Gastrocnemius medialis (tissue), 4 donors: ENCODE measurements at regions not wholly inside any gene's neighbourhood (a gene's known extent, or its start where the extent isn't known, plus 50 kb on each side); places are given as distances from the start of the nearest gene placed in this dataset.

Experiments
- ATAC-seq, 2 donors: fragments of 150-250 bp; one replicate each; pipeline ENCODE4 v1.9.1; 2016
- DNase-seq, 2 donors: peaks; one replicate each; pipeline ENCODE4 v3.0.0-alpha.2; 2019
- H3K27ac ChIP-seq, 4 donors: fragments of 200-600 bp; sonication (generic); 1 replicate in 1 of 4; 2 replicates in 3 of 4; pipeline ENCODE4 v1.5.1; 2016 to 2018; ENCODE audit warnings: mild to moderate bottlenecking in 2 of 4, moderate library complexity in 1 of 4
- H3K27me3 ChIP-seq, 3 donors: fragments of 200-600 bp; sonication (generic) in 2 of 3; 1 replicate in 1 of 3; 2 replicates in 2 of 3; pipeline versions ENCODE4 v1.5.1 to v1.6.0; 2016 to 2019; ENCODE audit warnings: mild to moderate bottlenecking in 1 of 3, moderate library complexity in 1 of 3
- H3K36me3 ChIP-seq, 2 donors: fragments of 200-600 bp; sonication (generic) in 1 of 2; one replicate each; pipeline ENCODE4 v1.5.1; 2017 to 2018
- H3K4me1 ChIP-seq, 2 donors: fragments of 200-600 bp; sonication (generic) in 1 of 2; one replicate each; pipeline ENCODE4 v1.5.1; 2016 to 2017; ENCODE audit warnings: mild to moderate bottlenecking in 2 of 2
- H3K4me3 ChIP-seq, 4 donors: fragments of 200-600 bp; sonication (generic) in 3 of 4; 1 replicate in 1 of 4; 2 replicates in 3 of 4; pipeline ENCODE4 v1.5.1; 2016 to 2019; ENCODE audit warnings: mild to moderate bottlenecking in 2 of 4
- H3K9me3 ChIP-seq, 3 donors: fragments of 200-600 bp; sonication (generic) in 2 of 3; 1 replicate in 1 of 3; 2 replicates in 2 of 3; pipeline ENCODE4 v1.5.1; 2016 to 2019
- CTCF ChIP-seq, 5 experiments: fragments of 450-650 bp in 3 of 5; fragments of 200-600 bp in 2 of 5; sonication (generic) in 2 of 5; IDR thresholded peaks in 4 of 5; conservative IDR thresholded peaks in 1 of 5; 1 replicate in 4 of 5; 2 replicates in 1 of 5; pipeline ENCODE4 v1.5.1; 2016 to 2019; ENCODE audit warnings: antibody characterized with exemption in 5 of 5, mild to moderate bottlenecking in 3 of 5, moderate library complexity in 3 of 5
- POLR2A ChIP-seq, 2 donors: fragments of 450-650 bp; IDR thresholded peaks; one replicate each; pipeline ENCODE4 v1.6.1; 2017; ENCODE audit warnings: antibody characterized with exemption in 2 of 2, mild to moderate bottlenecking in 2 of 2, moderate library complexity in 2 of 2
- in situ Hi-C, 4 donors: fragments of 200-750 bp; cut with MboI; loops; one replicate each; pipeline versions ENCODE4 v1.15.0 to v1.8.0; 2017; ENCODE audit warnings: low sequenced_read_pairs in 4 of 4
- intact Hi-C: fragments of 100-400 bp; cut with DNase I; formaldehyde crosslinking; loops from one replicate; pipeline ENCODE4 v1.15.1; 2023; ENCODE audit warnings: low total_unique reads

GRCh38 chr10:62895063-62895462, 78.9 kb upstream of the EGR2 start:
- Histone ChIP-seq H3K27ac (no peak overlapping the region), H3K9me3 (no peaks in the 10 kb centered on the region), H3K4me1 (no peaks in the 10 kb centered on the region), H3K27me3 (no peaks in the 10 kb centered on the region), H3K4me3 (no peak overlapping the region), H3K36me3 (no peaks in the 10 kb centered on the region)
- TF ChIP-seq POLR2A (IDR thresholded peaks at IDR 0.05) (no peak), CTCF (IDR thresholded peaks at IDR 0.05 in 4 of 5, conservative IDR thresholded peaks at IDR 0.05 in 1 of 5) (no peak)
- ATAC-seq (no peak), DNase-seq (no peak)
- in situ Hi-C loops (no loop called here), intact Hi-C loops (no loop called here)

GRCh38 chr10:62894156-62894555, 78.0 kb upstream of the EGR2 start:
- no peaks in the 10 kb centered on the region for H3K4me1 ChIP-seq
- no peak overlapping the region for H3K4me3 ChIP-seq
- H3K9me3 ChIP-seq = no peaks in the 10 kb centered on the region
- H3K27ac ChIP-seq = no peak overlapping the region
- H3K36me3 ChIP-seq = no peaks in the 10 kb centered on the region
- no peak for DNase-seq
- no peak for TF ChIP-seq POLR2A (IDR thresholded peaks at IDR 0.05)
- TF ChIP-seq CTCF (IDR thresholded peaks at IDR 0.05 in 4 of 5, conservative IDR thresholded peaks at IDR 0.05 in 1 of 5) = no peak
- in situ Hi-C loops = no loop called here
- intact Hi-C loops = no loop called here
- H3K27me3 ChIP-seq = no peaks in the 10 kb centered on the region
- ATAC-seq = no peak

GRCh38 chr10:62893036-62893435, 76.9 kb upstream of the EGR2 start:
- no peaks in the 10 kb centered on the region for H3K4me1 ChIP-seq
- H3K27me3 ChIP-seq = no peaks in the 10 kb centered on the region
- DNase-seq (no peak), ATAC-seq (no peak)
- H3K27ac ChIP-seq = no peak overlapping the region
- no peaks in the 10 kb centered on the region for H3K36me3 ChIP-seq
- in situ Hi-C loops = no loop called here
- intact Hi-C loops = no loop called here
- TF ChIP-seq POLR2A (IDR thresholded peaks at IDR 0.05) (no peak), CTCF (IDR thresholded peaks at IDR 0.05 in 4 of 5, conservative IDR thresholded peaks at IDR 0.05 in 1 of 5) (no peak)
- H3K4me3 ChIP-seq = no peak overlapping the region
- H3K9me3 ChIP-seq = no peaks in the 10 kb centered on the region

GRCh38 chr10:62890395-62890794, 74.2 kb upstream of the EGR2 start:
- in situ Hi-C loops = no loop called here
- no peak for TF ChIP-seq POLR2A (IDR thresholded peaks at IDR 0.05)
- TF ChIP-seq CTCF (IDR thresholded peaks at IDR 0.05 in 4 of 5, conservative IDR thresholded peaks at IDR 0.05 in 1 of 5) = no peak
- no peaks in the 10 kb centered on the region for H3K4me1 ChIP-seq
- DNase-seq = no peak
- H3K4me3 ChIP-seq = no peak overlapping the region
- no peak overlapping the region for H3K27ac ChIP-seq
- ATAC-seq = no peak
- H3K36me3 ChIP-seq = no peaks in the 10 kb centered on the region
- H3K27me3 ChIP-seq = no peaks in the 10 kb centered on the region
- H3K9me3 ChIP-seq = no peaks in the 10 kb centered on the region
- intact Hi-C loops = no loop called here

GRCh38 chr10:62887642-62888041, 71.5 kb upstream of the EGR2 start:
- Histone ChIP-seq H3K27ac (no peak overlapping the region), H3K4me3 (no peak overlapping the region), H3K36me3 (no peaks in the 10 kb centered on the region), H3K4me1 (no peaks in the 10 kb centered on the region), H3K9me3 (no peaks in the 10 kb centered on the region), H3K27me3 (no peaks in the 10 kb centered on the region)
- TF ChIP-seq CTCF (IDR thresholded peaks at IDR 0.05 in 4 of 5, conservative IDR thresholded peaks at IDR 0.05 in 1 of 5) = no peak
- no peak for TF ChIP-seq POLR2A (IDR thresholded peaks at IDR 0.05)
- DNase-seq = no peak
- intact Hi-C loops (no loop called here), in situ Hi-C loops (no loop called here)
- no peak for ATAC-seq
